Loucy (cell line): ENCODE measurements at regions not wholly inside any gene's neighbourhood (a gene's known extent, or its start where the extent isn't known, plus 50 kb on each side); places are given as distances from the start of the nearest gene placed in this dataset.

ENCODE experiments used
- H2AFZ ChIP-seq: fragments of 200-600 bp; sonication (generic); 2 replicates; pipeline ENCODE4 v1.6.0; 2016; ENCODE audit warnings: antibody characterized with exemption, mild to moderate bottlenecking, low read length, moderate library complexity
- H3F3A ChIP-seq: fragments of 200-600 bp; 2 replicates; pipeline ENCODE4 v1.6.0; 2016; ENCODE audit warnings: antibody characterized with exemption, low read depth, mild to moderate bottlenecking
- H3K27me3 ChIP-seq: fragments of 200-600 bp; sonication (generic); 2 replicates; pipeline ENCODE4 v1.6.1; 2014; ENCODE audit warnings: low read length, mild to moderate bottlenecking; ENCODE audit not compliant: insufficient read depth, poor library complexity, severe bottlenecking
- H3K36me3 ChIP-seq: fragments of 200-600 bp; sonication (generic); 2 replicates; pipeline ENCODE4 v1.6.1; 2016; ENCODE audit warnings: low read length; ENCODE audit not compliant: insufficient read depth
- H3K4me1 ChIP-seq: fragments of 200-600 bp; sonication (generic); 2 replicates; pipeline ENCODE4 v1.5.1; 2014; ENCODE audit warnings: low read length, mild to moderate bottlenecking; ENCODE audit not compliant: insufficient read depth, poor library complexity, severe bottlenecking
- H3K4me2 ChIP-seq: fragments of 200-600 bp; sonication (generic); 2 replicates; pipeline ENCODE4 v1.6.0; 2014; ENCODE audit warnings: antibody characterized with exemption, low read length, low read depth, mild to moderate bottlenecking; ENCODE audit not compliant: poor library complexity, severe bottlenecking
- H3K4me3 ChIP-seq: fragments of 200-600 bp; sonication (generic); 2 replicates; pipeline ENCODE4 v1.5.1; 2014; ENCODE audit warnings: low read length, mild to moderate bottlenecking, mixed read lengths; ENCODE audit not compliant: poor library complexity, severe bottlenecking
- H3K79me2 ChIP-seq: fragments of 200-600 bp; sonication (generic); 2 replicates; pipeline ENCODE4 v1.6.1; 2014; ENCODE audit warnings: low read length; ENCODE audit not compliant: insufficient read depth
- H3K9ac ChIP-seq: fragments of 200-600 bp; sonication (generic); 2 replicates; pipeline ENCODE4 v1.6.0; 2014; ENCODE audit warnings: mild to moderate bottlenecking, low read depth, low read length, moderate library complexity; ENCODE audit not compliant: poor library complexity, severe bottlenecking
- H3K9me2 ChIP-seq: fragments of 200-600 bp; sonication (generic); replicated peaks from 2 replicates; pipeline ENCODE4 v1.6.1; 2016; ENCODE audit warnings: low read depth, low read length, mixed read lengths
- H3K9me3 ChIP-seq: fragments of 200-600 bp; sonication (generic); 2 replicates; pipeline ENCODE4 v1.6.1; 2014; ENCODE audit warnings: mild to moderate bottlenecking, antibody characterized with exemption, low read length, low read depth; ENCODE audit not compliant: insufficient read depth
- H4K20me1 ChIP-seq: fragments of 200-600 bp; sonication (generic); 2 replicates; pipeline ENCODE4 v1.6.0; 2014; ENCODE audit warnings: antibody characterized with exemption, low read length, mild to moderate bottlenecking; ENCODE audit not compliant: insufficient read depth, poor library complexity, severe bottlenecking
- EZH2phosphoT487 ChIP-seq: fragments of 200-600 bp; IDR thresholded peaks from 2 replicates; pipeline ENCODE4 v1.6.1; 2018; ENCODE audit warnings: antibody characterized with exemption, mild to moderate bottlenecking, moderate library complexity, borderline replicate concordance
- TF ChIP-seq, protein P1 (sequence below): fragments of 200-600 bp; sonication (generic); conservative IDR thresholded peaks from 2 replicates; pipeline ENCODE4 v1.5.1; 2014; ENCODE audit warnings: mild to moderate bottlenecking, antibody characterized with exemption, low read length

DNA sequence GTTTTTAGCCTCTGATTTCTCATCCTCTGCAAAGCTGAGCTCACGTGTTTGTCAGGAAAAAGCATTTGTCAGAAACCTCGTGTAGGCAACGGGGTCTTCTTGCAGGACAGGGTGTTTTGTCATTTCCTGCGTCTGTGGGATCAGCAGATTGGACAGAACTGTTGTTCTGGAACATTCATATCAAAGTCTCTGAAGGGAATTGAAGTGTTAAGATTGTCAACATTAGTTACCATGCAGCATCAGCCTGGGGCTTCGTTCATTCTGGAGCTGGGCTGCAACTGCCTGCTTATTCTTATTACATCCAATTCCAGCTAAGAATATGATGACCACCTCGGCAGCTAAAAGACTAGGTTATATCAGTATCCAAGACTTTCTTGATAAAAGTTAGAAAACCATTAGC lies 71.0 kb upstream of the RALGAPA2 start:
- H3K4me3 ChIP-seq: no peak overlapping the region
- no peaks in the 10 kb centered on the region for H3F3A ChIP-seq
- H3K36me3 ChIP-seq: no peaks in the 10 kb centered on the region
- H3K9me3 ChIP-seq: no peaks in the 10 kb centered on the region
- H2AFZ ChIP-seq: no peak overlapping the region
- no peaks in the 10 kb centered on the region for H3K27me3 ChIP-seq
- no peaks in the 10 kb centered on the region for H3K79me2 ChIP-seq
- TF ChIP-seq, protein P1, sequence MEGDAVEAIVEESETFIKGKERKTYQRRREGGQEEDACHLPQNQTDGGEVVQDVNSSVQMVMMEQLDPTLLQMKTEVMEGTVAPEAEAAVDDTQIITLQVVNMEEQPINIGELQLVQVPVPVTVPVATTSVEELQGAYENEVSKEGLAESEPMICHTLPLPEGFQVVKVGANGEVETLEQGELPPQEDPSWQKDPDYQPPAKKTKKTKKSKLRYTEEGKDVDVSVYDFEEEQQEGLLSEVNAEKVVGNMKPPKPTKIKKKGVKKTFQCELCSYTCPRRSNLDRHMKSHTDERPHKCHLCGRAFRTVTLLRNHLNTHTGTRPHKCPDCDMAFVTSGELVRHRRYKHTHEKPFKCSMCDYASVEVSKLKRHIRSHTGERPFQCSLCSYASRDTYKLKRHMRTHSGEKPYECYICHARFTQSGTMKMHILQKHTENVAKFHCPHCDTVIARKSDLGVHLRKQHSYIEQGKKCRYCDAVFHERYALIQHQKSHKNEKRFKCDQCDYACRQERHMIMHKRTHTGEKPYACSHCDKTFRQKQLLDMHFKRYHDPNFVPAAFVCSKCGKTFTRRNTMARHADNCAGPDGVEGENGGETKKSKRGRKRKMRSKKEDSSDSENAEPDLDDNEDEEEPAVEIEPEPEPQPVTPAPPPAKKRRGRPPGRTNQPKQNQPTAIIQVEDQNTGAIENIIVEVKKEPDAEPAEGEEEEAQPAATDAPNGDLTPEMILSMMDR: no peak
- no peak for TF ChIP-seq EZH2phosphoT487
- no peaks in the 10 kb centered on the region for H3K9me2 ChIP-seq
- H4K20me1 ChIP-seq: no peaks in the 10 kb centered on the region
- H3K4me2 ChIP-seq: no peak overlapping the region
- H3K9ac ChIP-seq: no peak overlapping the region
- H3K4me1 ChIP-seq: no peaks in the 10 kb centered on the region

GRCh38 chr20:20782755-20783154 lies 70.3 kb upstream of the RALGAPA2 start:
- Histone ChIP-seq H3K4me1 (no peaks in the 10 kb centered on the region), H3F3A (no peaks in the 10 kb centered on the region), H3K36me3 (no peaks in the 10 kb centered on the region), H3K4me3 (no peak overlapping the region), H3K4me2 (no peak overlapping the region), H3K9me2 (no peaks in the 10 kb centered on the region), H3K9ac (no peak overlapping the region), H3K9me3 (no peaks in the 10 kb centered on the region), H2AFZ (no peak overlapping the region), H3K79me2 (no peaks in the 10 kb centered on the region), H3K27me3 (no peaks in the 10 kb centered on the region), H4K20me1 (no peaks in the 10 kb centered on the region)
- no peak for TF ChIP-seq EZH2phosphoT487
- TF ChIP-seq, protein P1: no peak

DNA sequence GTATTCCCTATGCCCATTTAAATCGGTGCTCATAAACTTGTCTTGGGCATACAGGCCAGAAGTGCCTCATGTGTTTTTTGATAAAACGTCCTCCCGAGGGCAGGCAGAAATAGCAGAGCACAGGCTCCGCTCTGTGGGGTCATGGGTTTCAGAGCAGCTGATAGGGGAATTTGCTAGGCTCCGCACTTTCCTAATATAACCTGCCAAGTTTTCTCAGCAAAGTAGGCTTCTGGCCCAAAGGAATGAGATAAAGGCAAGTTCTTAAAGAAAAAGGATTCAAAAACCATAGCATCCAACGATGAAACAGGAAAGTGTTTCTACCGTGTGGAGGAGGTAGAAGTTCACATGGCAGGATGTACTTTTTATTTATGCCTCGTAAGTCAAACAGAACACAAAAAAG lies 69.8 kb upstream of the RALGAPA2 start:
- no peaks in the 10 kb centered on the region for H3K36me3 ChIP-seq
- no peak for TF ChIP-seq EZH2phosphoT487
- TF ChIP-seq, protein P1: no peak
- H4K20me1 ChIP-seq: no peaks in the 10 kb centered on the region
- H3K9me3 ChIP-seq: no peaks in the 10 kb centered on the region
- H3K4me1 ChIP-seq: no peaks in the 10 kb centered on the region
- H3F3A ChIP-seq: no peaks in the 10 kb centered on the region
- no peak overlapping the region for H3K4me2 ChIP-seq
- no peaks in the 10 kb centered on the region for H3K9me2 ChIP-seq
- H3K27me3 ChIP-seq: no peaks in the 10 kb centered on the region
- H3K79me2 ChIP-seq: no peaks in the 10 kb centered on the region
- no peak overlapping the region for H2AFZ ChIP-seq
- H3K4me3 ChIP-seq: no peak overlapping the region
- H3K9ac ChIP-seq: no peak overlapping the region
